Mammary epithelial cell (primary cell): ENCODE measurements at regions not wholly inside any gene's neighbourhood (a gene's known extent, or its start where the extent isn't known, plus 50 kb on each side); places are given as distances from the start of the nearest gene placed in this dataset.

ENCODE experiments used
- EZH2 ChIP-seq: IDR thresholded peaks from 2 replicates; pipeline ENCODE4 v1.6.1; 2012; ENCODE audit warnings: low read length, inconsistent platforms, borderline replicate concordance
- TF ChIP-seq, protein P1 (sequence below), 2 donors: IDR thresholded peaks in 1 of 2; conservative IDR thresholded peaks in 1 of 2; 2 replicates each; pipeline ENCODE4 v1.5.1; 2011 to 2012; ENCODE audit warnings: inconsistent platforms in 2 of 2, low read length in 2 of 2, mild to moderate bottlenecking in 2 of 2, control low read depth in 1 of 2, low read depth in 1 of 2; ENCODE audit not compliant: insufficient read depth in 1 of 2; ENCODE audit errors: extremely low read depth in 1 of 2

DNA sequence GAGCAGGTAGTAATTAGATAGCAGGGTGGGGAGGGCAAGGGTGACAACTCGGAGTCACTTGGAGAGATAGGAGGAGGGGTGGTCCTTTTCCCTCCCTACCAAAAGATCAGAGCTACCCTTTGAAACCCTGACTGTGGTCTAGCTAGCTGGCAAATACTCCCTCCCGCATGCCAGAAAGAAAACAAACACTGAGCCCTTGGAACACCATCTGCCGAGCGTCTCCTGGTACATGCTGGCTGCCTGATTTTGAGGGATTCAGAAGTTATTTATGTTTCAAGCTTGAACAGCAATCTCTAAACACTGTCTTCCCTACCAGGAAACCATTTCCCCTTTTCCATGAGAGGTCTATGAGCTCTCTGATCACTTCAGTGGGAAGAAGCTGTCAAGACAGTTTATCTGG lies 291.6 kb upstream of the CFAP20DC start:
- TF ChIP-seq, protein P1, sequence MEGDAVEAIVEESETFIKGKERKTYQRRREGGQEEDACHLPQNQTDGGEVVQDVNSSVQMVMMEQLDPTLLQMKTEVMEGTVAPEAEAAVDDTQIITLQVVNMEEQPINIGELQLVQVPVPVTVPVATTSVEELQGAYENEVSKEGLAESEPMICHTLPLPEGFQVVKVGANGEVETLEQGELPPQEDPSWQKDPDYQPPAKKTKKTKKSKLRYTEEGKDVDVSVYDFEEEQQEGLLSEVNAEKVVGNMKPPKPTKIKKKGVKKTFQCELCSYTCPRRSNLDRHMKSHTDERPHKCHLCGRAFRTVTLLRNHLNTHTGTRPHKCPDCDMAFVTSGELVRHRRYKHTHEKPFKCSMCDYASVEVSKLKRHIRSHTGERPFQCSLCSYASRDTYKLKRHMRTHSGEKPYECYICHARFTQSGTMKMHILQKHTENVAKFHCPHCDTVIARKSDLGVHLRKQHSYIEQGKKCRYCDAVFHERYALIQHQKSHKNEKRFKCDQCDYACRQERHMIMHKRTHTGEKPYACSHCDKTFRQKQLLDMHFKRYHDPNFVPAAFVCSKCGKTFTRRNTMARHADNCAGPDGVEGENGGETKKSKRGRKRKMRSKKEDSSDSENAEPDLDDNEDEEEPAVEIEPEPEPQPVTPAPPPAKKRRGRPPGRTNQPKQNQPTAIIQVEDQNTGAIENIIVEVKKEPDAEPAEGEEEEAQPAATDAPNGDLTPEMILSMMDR (conservative IDR thresholded peaks at IDR 0.05 in 1 of 2, IDR thresholded peaks at IDR 0.05 in 1 of 2; ENCODE audit: extremely low read depth in 1 of 2, insufficient read depth in 1 of 2, low read depth in 1 of 2, low read length in 2 of 2): no peak
- TF ChIP-seq EZH2: no peak
